ENCODE measurements at regions not wholly inside any gene's neighbourhood (a gene's known extent, or its start where the extent isn't known, plus 50 kb on each side); places are given as distances from the start of the nearest gene placed in this dataset.

DNA sequence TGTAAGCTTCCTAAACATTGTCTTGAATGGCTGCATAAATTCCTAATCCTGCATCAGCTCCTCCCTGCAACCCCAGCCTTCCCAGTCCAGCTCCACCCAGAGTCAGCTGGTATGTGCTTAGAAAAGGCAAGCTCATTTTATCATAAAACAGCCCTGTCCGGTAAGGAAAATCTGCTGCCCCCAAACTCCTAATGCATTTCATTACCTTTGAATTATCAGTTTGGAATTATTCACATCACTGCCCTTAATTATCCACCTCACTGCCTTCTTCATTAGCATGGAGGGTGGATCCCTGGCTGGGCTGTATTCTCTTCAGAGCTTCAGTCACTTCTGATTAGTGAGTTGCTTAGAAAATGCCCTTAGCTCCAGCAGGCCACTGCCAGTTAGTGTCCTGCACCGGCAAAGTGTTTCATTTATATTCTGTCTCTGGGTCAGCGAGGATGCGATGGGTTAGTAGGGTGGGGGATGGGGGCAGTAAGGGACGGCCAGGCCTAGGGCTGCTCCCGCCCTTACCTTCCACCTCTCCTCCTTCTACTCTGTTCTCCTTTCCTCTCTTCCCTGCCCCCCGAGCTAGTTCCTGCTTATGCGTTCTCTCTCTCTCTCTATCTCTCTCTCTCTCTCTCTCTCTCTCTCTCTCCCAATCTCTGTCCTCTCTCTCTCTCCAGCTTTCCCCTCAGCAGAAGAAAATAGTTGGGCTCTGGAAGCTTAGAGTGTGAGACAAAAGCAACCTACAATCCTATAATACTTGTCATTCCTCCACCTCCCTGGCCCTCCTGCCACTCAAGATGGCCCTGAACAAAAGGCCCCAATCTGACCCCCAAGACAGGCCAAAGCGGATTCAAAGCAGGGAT lies 174.8 kb upstream of the KLF3 start:
- no peak for TF ChIP-seq EZH2 (IDR thresholded peaks at IDR 0.05; ENCODE audit: borderline replicate concordance, insufficient read depth, low read length, poor library complexity, severe bottlenecking)
- TF ChIP-seq, protein P1, sequence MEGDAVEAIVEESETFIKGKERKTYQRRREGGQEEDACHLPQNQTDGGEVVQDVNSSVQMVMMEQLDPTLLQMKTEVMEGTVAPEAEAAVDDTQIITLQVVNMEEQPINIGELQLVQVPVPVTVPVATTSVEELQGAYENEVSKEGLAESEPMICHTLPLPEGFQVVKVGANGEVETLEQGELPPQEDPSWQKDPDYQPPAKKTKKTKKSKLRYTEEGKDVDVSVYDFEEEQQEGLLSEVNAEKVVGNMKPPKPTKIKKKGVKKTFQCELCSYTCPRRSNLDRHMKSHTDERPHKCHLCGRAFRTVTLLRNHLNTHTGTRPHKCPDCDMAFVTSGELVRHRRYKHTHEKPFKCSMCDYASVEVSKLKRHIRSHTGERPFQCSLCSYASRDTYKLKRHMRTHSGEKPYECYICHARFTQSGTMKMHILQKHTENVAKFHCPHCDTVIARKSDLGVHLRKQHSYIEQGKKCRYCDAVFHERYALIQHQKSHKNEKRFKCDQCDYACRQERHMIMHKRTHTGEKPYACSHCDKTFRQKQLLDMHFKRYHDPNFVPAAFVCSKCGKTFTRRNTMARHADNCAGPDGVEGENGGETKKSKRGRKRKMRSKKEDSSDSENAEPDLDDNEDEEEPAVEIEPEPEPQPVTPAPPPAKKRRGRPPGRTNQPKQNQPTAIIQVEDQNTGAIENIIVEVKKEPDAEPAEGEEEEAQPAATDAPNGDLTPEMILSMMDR (IDR thresholded peaks at IDR 0.05; ENCODE audit: poor library complexity, severe bottlenecking) = no peak
